ENCODE measurements at regions not wholly inside any gene's neighbourhood (a gene's known extent, or its start where the extent isn't known, plus 50 kb on each side); places are given as distances from the start of the nearest gene placed in this dataset.

GRCh38 chr14:42750771-42751170 lies 1144.1 kb downstream of the LRFN5 start:
- DNase-seq (ENCODE audit: low read depth): no peak

GRCh38 chr14:42742084-42742483 lies 1135.4 kb downstream of the LRFN5 start:
- no peak for DNase-seq (ENCODE audit: low read depth)

- DNase-seq (ENCODE audit: low read depth): no peak
Measured at GRCh38 chr14:42736408-42736807, 1129.7 kb downstream of the LRFN5 start.

GRCh38 chr14:42734041-42734440 lies 1127.4 kb downstream of the LRFN5 start:
- no peak for DNase-seq (ENCODE audit: low read depth)

GRCh38 chr14:42732005-42732404 lies 1125.3 kb downstream of the LRFN5 start:
- no peak for DNase-seq (ENCODE audit: low read depth)

- no peak for DNase-seq (ENCODE audit: low read depth)
Measured at GRCh38 chr14:42731480-42731879, 1124.8 kb downstream of the LRFN5 start.

- DNase-seq (ENCODE audit: low read depth): no peak
Measured at GRCh38 chr14:42729681-42730080, 1123.0 kb downstream of the LRFN5 start.

- no peak for DNase-seq (ENCODE audit: low read depth)
Measured at GRCh38 chr14:42719391-42719790, 1112.7 kb downstream of the LRFN5 start.

- DNase-seq (ENCODE audit: low read depth): peak; percentile 73
Measured at GRCh38 chr14:42715316-42715715, 1108.6 kb downstream of the LRFN5 start.

GRCh38 chr14:42710071-42710470 lies 1103.4 kb downstream of the LRFN5 start:
- peak; percentile 1 for DNase-seq (ENCODE audit: low read depth)

GRCh38 chr14:42703501-42703900 lies 1096.8 kb downstream of the LRFN5 start:
- DNase-seq (ENCODE audit: low read depth): no peak

- DNase-seq (ENCODE audit: low read depth): no peak
Measured at GRCh38 chr14:42687421-42687820, 1080.7 kb downstream of the LRFN5 start.

- no peak for DNase-seq (ENCODE audit: low read depth)
Measured at GRCh38 chr14:42683707-42684106, 1077.0 kb downstream of the LRFN5 start.

GRCh38 chr14:42676636-42677035 lies 1070.0 kb downstream of the LRFN5 start:
- no peak for DNase-seq (ENCODE audit: low read depth)

GRCh38 chr14:42673963-42674362 lies 1067.3 kb downstream of the LRFN5 start:
- no peak for DNase-seq (ENCODE audit: low read depth)

- DNase-seq (ENCODE audit: low read depth): peak; percentile 42
Measured at GRCh38 chr14:42671636-42672035, 1065.0 kb downstream of the LRFN5 start.

- DNase-seq (ENCODE audit: low read depth): no peak
Measured at GRCh38 chr14:42665083-42665482, 1058.4 kb downstream of the LRFN5 start.

- DNase-seq (ENCODE audit: low read depth): no peak
Measured at GRCh38 chr14:42664190-42664589, 1057.5 kb downstream of the LRFN5 start.

- no peak for DNase-seq (ENCODE audit: low read depth)
Measured at GRCh38 chr14:42654707-42655106, 1048.0 kb downstream of the LRFN5 start.

GRCh38 chr14:42642787-42643186 lies 1036.1 kb downstream of the LRFN5 start:
- DNase-seq (ENCODE audit: low read depth): no peak

GRCh38 chr14:42633504-42634095 lies 1026.9 kb downstream of the LRFN5 start:
- no peak for DNase-seq (ENCODE audit: low read depth)

GRCh38 chr14:42629553-42629952 lies 1022.9 kb downstream of the LRFN5 start:
- no peak for DNase-seq (ENCODE audit: low read depth)

GRCh38 chr14:42628602-42629001 lies 1021.9 kb downstream of the LRFN5 start:
- DNase-seq (ENCODE audit: low read depth): no peak

GRCh38 chr14:42626986-42627385 lies 1020.3 kb downstream of the LRFN5 start:
- DNase-seq (ENCODE audit: low read depth): no peak

All from ELR (cell line).